Panc1 (cell line): ENCODE measurements at regions not wholly inside any gene's neighbourhood (a gene's known extent, or its start where the extent isn't known, plus 50 kb on each side); places are given as distances from the start of the nearest gene placed in this dataset.

Experiments used
- ATAC-seq: fragments of 200-7000 bp; cut with Tn5 transposase; 2 replicates; pipeline ENCODE4 v1.9.1; 2020; ENCODE audit warnings: mild to moderate bottlenecking, moderate library complexity
- BruUV-seq: library from RNA; stranded (reverse); fragments of 400-500 nt; replicated peaks from 2 replicates; lab custom pipeline; 2021; lab: Mats Ljungman, UMichigan
- CTCF ChIA-PET: fragments of 300-600 bp; sonication (Branson Sonifier 250); formaldehyde crosslinking; loops from one replicate; lab custom pipeline; 2022; ENCODE audit warnings: antibody characterized with exemption; lab: Charles Lee
- POLR2A ChIA-PET: fragments of 300-600 bp; sonication (Branson Sonifier 250); formaldehyde crosslinking; loops from one replicate; lab custom pipeline; 2022; ENCODE audit warnings: antibody characterized with exemption; lab: Charles Lee
- DNase-seq: peaks from one replicate; pipeline ENCODE4 v3.0.0-alpha.2; 2010; ENCODE audit warnings: low read depth, low spot score
- H3K27ac ChIP-seq: 2 replicates; pipeline ENCODE4 v1.5.1; 2011; ENCODE audit warnings: mild to moderate bottlenecking, low read length, inconsistent platforms
- H3K27me3 ChIP-seq: fragments of 200-500 bp; sonication (Bioruptor generic); 2 replicates; pipeline ENCODE4 v1.6.0; 2014; ENCODE audit warnings: low read length, inconsistent platforms; ENCODE audit not compliant: control insufficient read depth, insufficient read depth
- H3K36me3 ChIP-seq: fragments of 200-500 bp; sonication (Bioruptor generic); 2 replicates; pipeline ENCODE4 v1.5.1; 2014; ENCODE audit warnings: inconsistent platforms, mild to moderate bottlenecking, low read length, moderate library complexity; ENCODE audit not compliant: control insufficient read depth, insufficient read depth
- H3K4me1 ChIP-seq: 2 replicates; pipeline ENCODE4 v1.5.1; 2011; ENCODE audit warnings: inconsistent platforms, mild to moderate bottlenecking, low read length, moderate library complexity; ENCODE audit not compliant: control insufficient read depth, insufficient read depth
- H3K4me3 ChIP-seq, 2 experiments: 2 replicates each; pipeline ENCODE4 v1.5.1; 2011 to 2012; ENCODE audit warnings: low read depth in 2 of 2, low read length in 2 of 2, mild to moderate bottlenecking in 2 of 2, inconsistent platforms in 1 of 2, moderate library complexity in 1 of 2
- H3K9me3 ChIP-seq: fragments of 200-500 bp; sonication (Bioruptor generic); 2 replicates; pipeline ENCODE4 v1.5.1; 2014; ENCODE audit warnings: low read depth, mild to moderate bottlenecking, inconsistent platforms, low read length, moderate library complexity; ENCODE audit not compliant: control insufficient read depth, insufficient read depth
- CTCF ChIP-seq: fragments of 450-650 bp; IDR thresholded peaks from 2 replicates; pipeline ENCODE4 v1.5.1; 2017; ENCODE audit warnings: mild to moderate bottlenecking
- POLR2AphosphoS5 ChIP-seq: IDR thresholded peaks from 2 replicates; pipeline ENCODE4 v1.6.1; 2012; ENCODE audit warnings: mild to moderate bottlenecking, low read depth, low read length, moderate library complexity
- REST ChIP-seq, 2 experiments: IDR thresholded peaks; 2 replicates each; pipeline ENCODE4 v1.6.1; 2011 to 2012; ENCODE audit warnings: low read depth in 2 of 2, control low read depth in 1 of 2, low read length in 1 of 2, mild to moderate bottlenecking in 1 of 2, moderate library complexity in 1 of 2; ENCODE audit not compliant: insufficient read depth in 1 of 2
- SIN3A ChIP-seq: IDR thresholded peaks from 2 replicates; pipeline ENCODE4 v1.6.1; 2012; ENCODE audit warnings: low read depth, mild to moderate bottlenecking, low read length, moderate library complexity, borderline replicate concordance; ENCODE audit not compliant: insufficient read depth
- TCF7L2 ChIP-seq: IDR thresholded peaks from 2 replicates; pipeline ENCODE4 v1.6.1; 2011; ENCODE audit warnings: mild to moderate bottlenecking, low read depth, low read length, inconsistent platforms
- in situ Hi-C: cut with HindIII; loops from 2 replicates; pipeline ENCODE4 v1.10.0; 2016; ENCODE audit warnings: low sequenced_read_pairs, low pct_unique_long_range_greater_than_20kb
- intact Hi-C: fragments of 100-400 bp; cut with micrococcal nuclease; formaldehyde crosslinking; loops from one replicate; pipeline ENCODE4 v1.10.0; 2022; ENCODE audit not compliant: unreplicated experiment

GRCh38 chr3:116912116-116912515, 202.5 kb downstream of the TUSC7 start:
- Histone ChIP-seq H3K4me3 (no peak overlapping the region), H3K4me1 (no peaks in the 10 kb centered on the region), H3K36me3 (no peaks in the 10 kb centered on the region), H3K27me3 (no peaks in the 10 kb centered on the region), H3K9me3 (0 out of 2 replicates have a peak, but pooled peaks cover 4% of the 10 kb centered on the region), H3K27ac (no peak overlapping the region)
- ChIA-PET POLR2A (no interaction called here), CTCF (no interaction called here)
- in situ Hi-C loops (no loop called here), intact Hi-C loops (no loop called here)
- no peak for DNase-seq
- no TSS peak for BruUV-seq
- no peak for ATAC-seq
- TF ChIP-seq POLR2AphosphoS5 (no peak), CTCF (no peak), TCF7L2 (no peak), REST (IDR thresholded peaks at IDR 0.05; ENCODE audit: insufficient read depth in 1 of 2, low read depth in 2 of 2, low read length in 1 of 2) (no peak), SIN3A (no peak)

GRCh38 chr3:116914004-116914403, 204.4 kb downstream of the TUSC7 start:
- BruUV-seq, result no TSS peak
- POLR2A ChIA-PET, result no interaction called here
- Histone ChIP-seq H3K4me3 (no peak overlapping the region), H3K36me3 (no peaks in the 10 kb centered on the region), H3K27ac (no peak overlapping the region), H3K9me3 (no peaks in the 10 kb centered on the region), H3K27me3 (no peaks in the 10 kb centered on the region), H3K4me1 (no peaks in the 10 kb centered on the region)
- in situ Hi-C loops (no loop called here), intact Hi-C loops (no loop called here)
- CTCF ChIA-PET, result no interaction called here
- ATAC-seq (no peak), DNase-seq (no peak)
- TF ChIP-seq SIN3A (no peak), POLR2AphosphoS5 (no peak), CTCF (no peak), REST (IDR thresholded peaks at IDR 0.05; ENCODE audit: insufficient read depth in 1 of 2, low read depth in 2 of 2, low read length in 1 of 2) (no peak), TCF7L2 (no peak)
